Daoy (cell line): ENCODE measurements at regions not wholly inside any gene's neighbourhood (a gene's known extent, or its start where the extent isn't known, plus 50 kb on each side); places are given as distances from the start of the nearest gene placed in this dataset.

ENCODE experiments used
- DNase-seq: peaks from one replicate; pipeline ENCODE4 v3.0.0-alpha.2; 2015; ENCODE audit warnings: low read depth

GRCh38 chr18:38313831-38314230 lies 748.2 kb upstream of the CELF4 start:
- DNase-seq = no peak

GRCh38 chr18:38312532-38312931 lies 746.9 kb upstream of the CELF4 start:
- no peak for DNase-seq

DNA sequence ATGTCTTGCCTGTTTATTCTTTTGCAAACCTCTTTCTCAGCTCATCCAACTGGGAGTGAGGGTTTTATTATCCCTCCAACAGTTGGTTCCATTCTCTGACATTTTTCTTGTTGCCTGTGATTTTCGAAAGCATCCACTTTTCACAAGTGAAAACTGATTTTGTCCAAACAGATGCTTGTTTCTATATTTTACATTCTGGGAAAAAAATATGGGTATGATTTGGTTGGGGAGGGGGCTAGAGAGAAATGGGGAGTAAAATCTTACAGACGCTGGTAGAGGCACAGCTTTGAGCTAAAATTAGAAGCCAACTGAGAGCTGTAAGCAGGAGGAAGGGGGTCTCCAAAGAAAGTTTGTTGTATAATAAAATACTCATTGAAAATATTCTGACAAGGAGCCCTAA lies 745.3 kb upstream of the CELF4 start:
- no peak for DNase-seq

GRCh38 chr18:38307914-38308313 lies 742.3 kb upstream of the CELF4 start:
- no peak for DNase-seq

DNA sequence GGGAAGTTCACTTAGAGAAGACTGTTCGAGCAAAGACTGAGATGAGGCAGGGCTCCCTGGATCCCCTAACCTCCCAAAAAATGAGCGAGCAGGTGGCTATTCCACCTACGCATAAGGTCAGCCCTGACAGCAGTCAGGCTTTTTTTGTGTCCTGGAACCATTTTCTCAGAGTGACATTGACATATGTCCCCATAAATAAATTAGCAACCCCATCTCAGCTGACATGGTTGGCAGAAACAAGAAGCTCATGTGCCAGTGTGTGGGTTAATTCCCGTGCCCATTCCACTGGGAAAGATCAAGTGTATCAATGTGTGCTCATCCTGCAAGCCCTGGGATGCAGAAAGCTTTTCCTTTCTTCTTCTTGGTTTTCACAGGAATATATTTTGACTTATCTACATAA lies 740.4 kb upstream of the CELF4 start:
- no peak for DNase-seq

- no peak for DNase-seq
Observed at GRCh38 chr18:38301621-38302020, 736.0 kb upstream of the CELF4 start.

- no peak for DNase-seq
Observed at GRCh38 chr18:38297910-38298309, 732.3 kb upstream of the CELF4 start.

GRCh38 chr18:38290229-38290628 lies 724.6 kb upstream of the CELF4 start:
- DNase-seq = no peak

DNA sequence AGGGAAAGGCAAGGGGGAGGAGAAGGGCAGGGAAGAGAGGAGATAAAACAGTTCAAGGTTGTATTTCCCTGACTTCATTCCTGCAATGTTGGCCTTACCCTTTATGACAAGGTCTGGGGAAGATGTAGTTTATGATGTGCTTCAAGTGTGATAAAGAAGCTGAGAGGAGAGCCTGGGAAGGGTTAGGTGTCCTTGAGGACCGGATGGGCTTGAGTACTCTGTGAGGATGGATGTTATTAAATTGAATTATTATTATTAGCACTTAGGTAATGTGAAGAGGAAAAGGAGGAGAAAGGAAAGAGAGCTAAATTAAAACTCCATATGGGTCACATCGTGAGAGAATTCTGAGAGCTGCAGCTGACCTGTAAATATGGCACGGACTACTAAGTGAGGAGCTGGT lies 719.4 kb upstream of the CELF4 start:
- no peak for DNase-seq

DNA sequence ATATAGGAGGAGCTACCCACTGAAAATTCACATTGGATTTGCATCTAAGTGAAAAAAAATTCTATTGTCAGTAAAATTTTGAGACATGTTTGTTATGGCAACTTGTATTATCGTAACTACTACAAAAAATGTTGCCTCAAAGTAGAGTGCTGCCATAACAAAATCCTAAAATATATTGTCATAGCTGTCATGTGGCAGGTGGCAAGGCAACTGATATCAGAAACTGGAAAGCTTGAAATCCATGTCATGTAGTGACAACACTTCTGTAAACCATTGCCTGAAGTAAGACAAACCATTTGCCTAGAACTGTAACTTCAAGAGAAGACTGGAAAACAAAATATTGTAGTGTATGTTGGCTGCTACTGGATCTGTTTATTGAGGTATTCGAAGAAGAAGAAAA lies 697.5 kb upstream of the CELF4 start:
- no peak for DNase-seq

GRCh38 chr18:38262661-38263060 lies 697.1 kb upstream of the CELF4 start:
- DNase-seq = no peak

DNA sequence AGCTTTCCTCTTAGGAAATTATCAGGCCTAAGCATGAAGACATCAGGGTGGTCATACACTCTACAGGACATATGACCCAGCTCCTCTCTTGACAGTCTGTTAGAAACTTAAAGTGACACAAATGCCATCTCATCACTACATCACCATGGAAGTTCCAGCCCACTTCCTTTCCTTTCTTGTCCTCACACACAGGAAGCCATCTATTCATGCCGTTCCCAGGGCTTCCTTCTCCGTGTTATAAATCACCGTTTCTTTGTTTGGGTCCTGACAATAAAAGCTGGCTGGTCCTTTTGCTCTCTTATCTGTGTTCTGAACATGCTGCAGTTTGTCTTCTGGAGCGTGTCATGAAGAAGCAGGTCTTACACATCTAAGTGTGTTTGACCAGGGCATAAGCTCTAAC lies 692.1 kb upstream of the CELF4 start:
- DNase-seq = no peak

DNA sequence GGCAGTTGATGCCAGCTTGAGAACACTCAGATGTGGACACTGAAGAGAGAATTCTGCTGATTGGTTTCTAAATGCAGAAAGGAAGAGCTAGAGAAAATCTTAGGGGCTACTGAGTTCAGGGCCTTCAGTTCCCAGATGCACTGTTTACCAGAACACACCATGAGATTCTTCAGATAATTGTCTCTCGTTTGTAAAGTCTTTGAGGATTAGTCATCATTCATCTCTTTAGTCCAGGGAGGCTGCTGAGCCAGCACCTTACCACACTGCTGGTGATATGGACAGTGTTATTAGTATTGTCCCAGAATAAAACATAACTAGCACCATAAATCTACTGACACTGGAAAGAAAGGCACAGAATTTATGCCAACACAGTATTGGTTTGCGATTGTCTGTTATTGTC lies 690.8 kb upstream of the CELF4 start:
- no peak for DNase-seq

- DNase-seq = no peak
Observed at GRCh38 chr18:38250971-38251370, 685.4 kb upstream of the CELF4 start.

- no peak for DNase-seq
Observed at GRCh38 chr18:38244480-38244879, 678.9 kb upstream of the CELF4 start.

- no peak for DNase-seq
Observed at GRCh38 chr18:38243291-38243690, 677.7 kb upstream of the CELF4 start.

- no peak for DNase-seq
Observed at GRCh38 chr18:38241736-38242135, 676.1 kb upstream of the CELF4 start.

GRCh38 chr18:38241216-38241615 lies 675.6 kb upstream of the CELF4 start:
- no peak for DNase-seq

DNA sequence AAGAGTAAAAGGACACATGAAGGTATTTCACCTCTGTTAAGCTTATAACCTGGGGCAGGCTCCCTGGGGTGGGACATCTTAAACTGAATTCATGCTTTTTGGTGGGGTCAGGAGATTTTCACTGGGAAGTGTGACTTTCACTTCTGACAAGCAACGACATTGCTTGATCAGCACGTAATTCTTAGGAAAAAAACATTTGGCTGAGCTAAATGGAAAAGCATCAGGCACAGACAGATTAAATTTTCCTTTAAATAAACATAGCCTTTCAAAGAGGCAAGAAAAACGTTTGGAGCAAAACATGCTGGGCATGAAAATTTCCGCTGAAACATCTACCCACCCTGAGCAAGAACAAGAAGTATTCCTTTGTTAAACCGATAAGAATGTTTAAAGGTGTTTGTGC lies 674.0 kb upstream of the CELF4 start:
- DNase-seq = no peak

DNA sequence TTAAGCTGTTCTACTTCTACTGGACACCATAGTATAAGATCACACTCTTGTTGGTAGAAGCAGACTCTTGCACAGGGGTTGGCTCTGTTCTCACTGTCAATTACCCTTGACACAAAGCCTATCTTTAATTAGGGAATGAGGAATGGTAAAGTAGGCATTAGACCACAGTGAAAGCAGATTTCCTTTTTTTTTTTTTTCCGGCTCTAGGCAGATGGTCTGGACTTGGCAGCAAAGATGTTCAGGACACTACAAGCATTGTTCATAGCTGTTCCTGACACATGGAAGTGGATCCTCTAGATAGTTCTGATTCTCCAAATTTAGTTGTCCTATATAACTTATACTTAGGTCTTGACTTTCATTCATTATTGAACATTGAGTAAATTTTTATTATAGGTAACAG lies 672.2 kb upstream of the CELF4 start:
- no peak for DNase-seq

DNA sequence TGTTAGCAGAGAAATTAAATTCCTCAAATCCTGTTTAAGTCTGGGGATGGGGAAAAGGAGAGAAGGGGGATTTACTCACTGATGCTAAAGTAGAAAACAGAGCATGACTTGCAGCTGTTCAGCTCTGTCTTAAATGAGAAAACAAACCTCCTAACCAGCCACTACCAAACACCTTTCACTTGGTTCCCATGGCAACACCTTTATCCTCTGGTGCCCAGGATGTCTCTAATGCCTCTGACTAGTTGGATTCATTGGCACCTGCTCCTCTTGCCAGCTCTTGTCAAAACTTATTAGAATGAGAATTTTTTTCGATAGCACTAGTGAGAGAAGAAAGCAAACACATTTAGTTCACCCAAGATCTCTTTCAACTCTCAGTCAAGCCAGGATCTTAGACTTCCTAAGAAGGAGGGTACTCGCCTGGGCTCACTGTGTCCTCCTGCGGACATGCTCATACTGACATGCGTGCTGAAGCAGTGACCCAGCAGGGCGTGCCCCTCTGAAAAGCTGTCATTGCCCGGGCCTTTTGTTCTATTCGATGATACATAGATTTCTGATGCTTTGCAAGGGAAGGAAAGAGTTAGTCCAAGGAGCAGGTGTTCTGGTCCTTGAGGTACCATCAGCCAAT lies 656.0 kb upstream of the CELF4 start:
- DNase-seq = no peak

DNA sequence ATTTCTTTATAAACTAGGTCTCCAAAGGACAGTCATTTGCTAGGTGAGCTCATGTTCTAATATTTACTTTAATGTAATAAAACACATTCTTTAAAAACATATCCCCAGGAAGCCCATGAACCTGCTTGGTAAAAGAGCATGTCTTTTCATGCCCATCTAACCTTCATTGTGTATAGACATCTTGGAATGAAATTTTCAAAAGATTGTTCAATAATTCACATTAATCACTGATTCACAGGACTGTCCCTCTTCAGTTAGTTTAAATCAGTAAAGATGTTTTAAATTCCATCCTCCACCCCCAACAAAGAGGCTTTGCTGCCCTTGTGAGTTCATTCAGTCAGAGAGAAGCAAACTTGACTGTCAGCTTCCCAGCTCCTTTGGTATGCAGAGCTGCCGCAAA lies 633.4 kb upstream of the CELF4 start:
- DNase-seq = no peak

GRCh38 chr18:38198526-38198925 lies 632.9 kb upstream of the CELF4 start:
- DNase-seq = no peak

GRCh38 chr18:38186491-38186890 lies 620.9 kb upstream of the CELF4 start:
- DNase-seq = no peak

DNA sequence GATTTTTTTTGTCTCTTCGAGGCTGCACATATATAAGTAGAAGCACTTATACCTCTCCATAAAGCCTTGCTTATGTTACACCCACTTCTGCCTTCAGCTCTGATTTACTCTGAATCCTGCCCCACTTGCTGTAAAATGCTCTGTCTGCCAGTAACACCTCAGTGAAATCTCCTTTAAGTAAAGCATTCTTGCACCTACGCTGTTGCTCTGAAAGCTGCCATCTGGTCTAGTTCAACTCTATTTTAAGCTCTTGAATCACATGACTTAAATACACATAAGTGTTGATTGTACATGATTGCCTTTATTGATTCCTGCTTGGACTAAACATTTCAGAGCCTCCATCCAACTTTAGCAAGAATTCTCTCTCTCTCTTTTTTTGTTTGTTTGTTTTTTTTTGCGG lies 609.0 kb upstream of the CELF4 start:
- no peak for DNase-seq
